Loucy (cell line): ENCODE measurements at regions not wholly inside any gene's neighbourhood (a gene's known extent, or its start where the extent isn't known, plus 50 kb on each side); places are given as distances from the start of the nearest gene placed in this dataset.

Experiments
- H2AFZ ChIP-seq: fragments of 200-600 bp; sonication (generic); 2 replicates; pipeline ENCODE4 v1.6.0; 2016; ENCODE audit warnings: antibody characterized with exemption, mild to moderate bottlenecking, low read length, moderate library complexity
- H3F3A ChIP-seq: fragments of 200-600 bp; 2 replicates; pipeline ENCODE4 v1.6.0; 2016; ENCODE audit warnings: antibody characterized with exemption, low read depth, mild to moderate bottlenecking
- H3K27me3 ChIP-seq: fragments of 200-600 bp; sonication (generic); 2 replicates; pipeline ENCODE4 v1.6.1; 2014; ENCODE audit warnings: low read length, mild to moderate bottlenecking; ENCODE audit not compliant: insufficient read depth, poor library complexity, severe bottlenecking
- H3K36me3 ChIP-seq: fragments of 200-600 bp; sonication (generic); 2 replicates; pipeline ENCODE4 v1.6.1; 2016; ENCODE audit warnings: low read length; ENCODE audit not compliant: insufficient read depth
- H3K4me1 ChIP-seq: fragments of 200-600 bp; sonication (generic); 2 replicates; pipeline ENCODE4 v1.5.1; 2014; ENCODE audit warnings: low read length, mild to moderate bottlenecking; ENCODE audit not compliant: insufficient read depth, poor library complexity, severe bottlenecking
- H3K4me2 ChIP-seq: fragments of 200-600 bp; sonication (generic); 2 replicates; pipeline ENCODE4 v1.6.0; 2014; ENCODE audit warnings: antibody characterized with exemption, low read length, low read depth, mild to moderate bottlenecking; ENCODE audit not compliant: poor library complexity, severe bottlenecking
- H3K4me3 ChIP-seq: fragments of 200-600 bp; sonication (generic); 2 replicates; pipeline ENCODE4 v1.5.1; 2014; ENCODE audit warnings: low read length, mild to moderate bottlenecking, mixed read lengths; ENCODE audit not compliant: poor library complexity, severe bottlenecking
- H3K79me2 ChIP-seq: fragments of 200-600 bp; sonication (generic); 2 replicates; pipeline ENCODE4 v1.6.1; 2014; ENCODE audit warnings: low read length; ENCODE audit not compliant: insufficient read depth
- H3K9ac ChIP-seq: fragments of 200-600 bp; sonication (generic); 2 replicates; pipeline ENCODE4 v1.6.0; 2014; ENCODE audit warnings: mild to moderate bottlenecking, low read depth, low read length, moderate library complexity; ENCODE audit not compliant: poor library complexity, severe bottlenecking
- H3K9me2 ChIP-seq: fragments of 200-600 bp; sonication (generic); replicated peaks from 2 replicates; pipeline ENCODE4 v1.6.1; 2016; ENCODE audit warnings: low read depth, low read length, mixed read lengths
- H3K9me3 ChIP-seq: fragments of 200-600 bp; sonication (generic); 2 replicates; pipeline ENCODE4 v1.6.1; 2014; ENCODE audit warnings: mild to moderate bottlenecking, antibody characterized with exemption, low read length, low read depth; ENCODE audit not compliant: insufficient read depth
- H4K20me1 ChIP-seq: fragments of 200-600 bp; sonication (generic); 2 replicates; pipeline ENCODE4 v1.6.0; 2014; ENCODE audit warnings: antibody characterized with exemption, low read length, mild to moderate bottlenecking; ENCODE audit not compliant: insufficient read depth, poor library complexity, severe bottlenecking
- CTCF ChIP-seq: fragments of 200-600 bp; sonication (generic); conservative IDR thresholded peaks from 2 replicates; pipeline ENCODE4 v1.5.1; 2014; ENCODE audit warnings: mild to moderate bottlenecking, antibody characterized with exemption, low read length
- EZH2phosphoT487 ChIP-seq: fragments of 200-600 bp; IDR thresholded peaks from 2 replicates; pipeline ENCODE4 v1.6.1; 2018; ENCODE audit warnings: antibody characterized with exemption, mild to moderate bottlenecking, moderate library complexity, borderline replicate concordance

- peaks cover 13% of the 10 kb centered on the region for H3K4me1 ChIP-seq
- no peaks in the 10 kb centered on the region for H3K27me3 ChIP-seq
- no peak overlapping the region for H3K9ac ChIP-seq
- H3K9me3 ChIP-seq: no peaks in the 10 kb centered on the region
- no peak overlapping the region for H2AFZ ChIP-seq
- no peaks in the 10 kb centered on the region for H4K20me1 ChIP-seq
- no peaks in the 10 kb centered on the region for H3K36me3 ChIP-seq
- no peaks in the 10 kb centered on the region for H3F3A ChIP-seq
- no peak overlapping the region for H3K4me2 ChIP-seq
- no peak overlapping the region for H3K4me3 ChIP-seq
- no peak for TF ChIP-seq CTCF
- TF ChIP-seq EZH2phosphoT487: no peak
- H3K9me2 ChIP-seq: no peaks in the 10 kb centered on the region
- no peaks in the 10 kb centered on the region for H3K79me2 ChIP-seq
Measured at GRCh38 chr13:26895808-26896466, 135.4 kb upstream of the GPR12 start.

- H3K9ac ChIP-seq: no peak overlapping the region
- TF ChIP-seq CTCF (no peak), EZH2phosphoT487 (no peak)
- H3K9me2 ChIP-seq: no peaks in the 10 kb centered on the region
- no peaks in the 10 kb centered on the region for H3K36me3 ChIP-seq
- H3K4me2 ChIP-seq: peak overlapping the region; percentile 55
- H3K79me2 ChIP-seq: no peaks in the 10 kb centered on the region
- peak overlapping the region; percentile 71; the same call in 1 of the 2 replicates for H2AFZ ChIP-seq
- H3K4me1 ChIP-seq: peaks cover 13% of the 10 kb centered on the region
- H3K4me3 ChIP-seq: peak overlapping the region; percentile 25
- H3K9me3 ChIP-seq: no peaks in the 10 kb centered on the region
- no peaks in the 10 kb centered on the region for H4K20me1 ChIP-seq
- no peaks in the 10 kb centered on the region for H3K27me3 ChIP-seq
- H3F3A ChIP-seq: no peaks in the 10 kb centered on the region
Measured at GRCh38 chr13:26895081-26895807, 134.7 kb upstream of the GPR12 start.

- H4K20me1 ChIP-seq: no peaks in the 10 kb centered on the region
- no peak overlapping the region for H3K9ac ChIP-seq
- H3K9me3 ChIP-seq: no peaks in the 10 kb centered on the region
- H2AFZ ChIP-seq: no peak overlapping the region
- H3K9me2 ChIP-seq: no peaks in the 10 kb centered on the region
- no peaks in the 10 kb centered on the region for H3K79me2 ChIP-seq
- TF ChIP-seq CTCF (no peak), EZH2phosphoT487 (no peak)
- H3K4me1 ChIP-seq: no peaks in the 10 kb centered on the region
- no peak overlapping the region for H3K4me3 ChIP-seq
- H3K36me3 ChIP-seq: no peaks in the 10 kb centered on the region
- H3K4me2 ChIP-seq: no peak overlapping the region
- H3K27me3 ChIP-seq: no peaks in the 10 kb centered on the region
- H3F3A ChIP-seq: no peaks in the 10 kb centered on the region
Measured at GRCh38 chr13:26888632-26889031, 128.0 kb upstream of the GPR12 start.
